ENCODE measurements at regions not wholly inside any gene's neighbourhood (a gene's known extent, or its start where the extent isn't known, plus 50 kb on each side); places are given as distances from the start of the nearest gene placed in this dataset.

- TF ChIP-seq, protein P1, sequence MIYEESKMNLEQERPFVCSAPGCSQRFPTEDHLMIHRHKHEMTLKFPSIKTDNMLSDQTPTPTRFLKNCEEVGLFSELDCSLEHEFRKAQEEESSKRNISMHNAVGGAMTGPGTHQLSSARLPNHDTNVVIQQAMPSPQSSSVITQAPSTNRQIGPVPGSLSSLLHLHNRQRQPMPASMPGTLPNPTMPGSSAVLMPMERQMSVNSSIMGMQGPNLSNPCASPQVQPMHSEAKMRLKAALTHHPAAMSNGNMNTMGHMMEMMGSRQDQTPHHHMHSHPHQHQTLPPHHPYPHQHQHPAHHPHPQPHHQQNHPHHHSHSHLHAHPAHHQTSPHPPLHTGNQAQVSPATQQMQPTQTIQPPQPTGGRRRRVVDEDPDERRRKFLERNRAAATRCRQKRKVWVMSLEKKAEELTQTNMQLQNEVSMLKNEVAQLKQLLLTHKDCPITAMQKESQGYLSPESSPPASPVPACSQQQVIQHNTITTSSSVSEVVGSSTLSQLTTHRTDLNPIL (CRISPR knock-in tag; IDR thresholded peaks at IDR 0.05; ENCODE audit: low read depth), result no peak
- TF ChIP-seq ARNTL (CRISPR knock-in tag; IDR thresholded peaks at IDR 0.05; ENCODE audit: borderline replicate concordance, low read depth) (no peak), TCF4 (CRISPR knock-in tag; IDR thresholded peaks at IDR 0.05; ENCODE audit: borderline replicate concordance) (no peak), OSR1 (CRISPR knock-in tag; IDR thresholded peaks at IDR 0.05) (no peak), ZFP30 (CRISPR knock-in tag; IDR thresholded peaks at IDR 0.05) (no peak), TOX (CRISPR knock-in tag; IDR thresholded peaks at IDR 0.05; ENCODE audit: borderline replicate concordance) (no peak), TSHZ2 (CRISPR knock-in tag; IDR thresholded peaks at IDR 0.05) (no peak)
- TF ChIP-seq, protein P2, sequence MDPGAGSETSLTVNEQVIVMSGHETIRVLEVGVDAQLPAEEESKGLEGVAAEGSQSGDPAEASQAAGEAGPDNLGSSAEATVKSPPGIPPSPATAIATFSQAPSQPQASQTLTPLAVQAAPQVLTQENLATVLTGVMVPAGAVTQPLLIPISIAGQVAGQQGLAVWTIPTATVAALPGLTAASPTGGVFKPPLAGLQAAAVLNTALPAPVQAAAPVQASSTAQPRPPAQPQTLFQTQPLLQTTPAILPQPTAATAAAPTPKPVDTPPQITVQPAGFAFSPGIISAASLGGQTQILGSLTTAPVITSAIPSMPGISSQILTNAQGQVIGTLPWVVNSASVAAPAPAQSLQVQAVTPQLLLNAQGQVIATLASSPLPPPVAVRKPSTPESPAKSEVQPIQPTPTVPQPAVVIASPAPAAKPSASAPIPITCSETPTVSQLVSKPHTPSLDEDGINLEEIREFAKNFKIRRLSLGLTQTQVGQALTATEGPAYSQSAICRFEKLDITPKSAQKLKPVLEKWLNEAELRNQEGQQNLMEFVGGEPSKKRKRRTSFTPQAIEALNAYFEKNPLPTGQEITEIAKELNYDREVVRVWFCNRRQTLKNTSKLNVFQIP (CRISPR knock-in tag; IDR thresholded peaks at IDR 0.05; ENCODE audit: borderline replicate concordance, low read depth), result no peak
- ATAC-seq, result no peak
Observed at GRCh38 chr16:75942351-75942750, 216.1 kb upstream of the CPHXL start.

- no peak for ATAC-seq
Observed at GRCh38 chr16:75942936-75943335, 216.6 kb upstream of the CPHXL start.

More at GRCh38 chr16:75942936-75943335, 216.6 kb upstream of the CPHXL start:
- TF ChIP-seq ZFP30 (CRISPR knock-in tag; IDR thresholded peaks at IDR 0.05) (no peak), ESRRG (CRISPR knock-in tag; IDR thresholded peaks at IDR 0.05) (no peak), TCF4 (CRISPR knock-in tag; IDR thresholded peaks at IDR 0.05; ENCODE audit: borderline replicate concordance) (no peak), BACH2 (CRISPR knock-in tag; IDR thresholded peaks at IDR 0.05; ENCODE audit: borderline replicate concordance) (no peak), SNAI2 (CRISPR knock-in tag; IDR thresholded peaks at IDR 0.05) (no peak), ZNF70 (CRISPR knock-in tag; IDR thresholded peaks at IDR 0.05) (no peak), ZC3H10 (CRISPR knock-in tag; IDR thresholded peaks at IDR 0.05) (no peak), ARNTL (CRISPR knock-in tag; IDR thresholded peaks at IDR 0.05; ENCODE audit: borderline replicate concordance, low read depth) (no peak), ZNF565 (CRISPR knock-in tag; conservative IDR thresholded peaks at IDR 0.05; ENCODE audit: low read depth) (no peak), CSRNP3 (CRISPR knock-in tag; IDR thresholded peaks at IDR 0.05) (no peak), TOX (CRISPR knock-in tag; IDR thresholded peaks at IDR 0.05; ENCODE audit: borderline replicate concordance) (no peak), PPARA (CRISPR knock-in tag; IDR thresholded peaks at IDR 0.05; ENCODE audit: borderline replicate concordance) (no peak), OSR1 (CRISPR knock-in tag; IDR thresholded peaks at IDR 0.05) (no peak), TSHZ2 (CRISPR knock-in tag; IDR thresholded peaks at IDR 0.05) (no peak), RARB (CRISPR knock-in tag; IDR thresholded peaks at IDR 0.05) (no peak)
- TF ChIP-seq, protein P2 (CRISPR knock-in tag; IDR thresholded peaks at IDR 0.05; ENCODE audit: borderline replicate concordance, low read depth), result no peak
- TF ChIP-seq, protein P1 (CRISPR knock-in tag; IDR thresholded peaks at IDR 0.05; ENCODE audit: low read depth), result no peak
- TF ChIP-seq, protein P3, sequence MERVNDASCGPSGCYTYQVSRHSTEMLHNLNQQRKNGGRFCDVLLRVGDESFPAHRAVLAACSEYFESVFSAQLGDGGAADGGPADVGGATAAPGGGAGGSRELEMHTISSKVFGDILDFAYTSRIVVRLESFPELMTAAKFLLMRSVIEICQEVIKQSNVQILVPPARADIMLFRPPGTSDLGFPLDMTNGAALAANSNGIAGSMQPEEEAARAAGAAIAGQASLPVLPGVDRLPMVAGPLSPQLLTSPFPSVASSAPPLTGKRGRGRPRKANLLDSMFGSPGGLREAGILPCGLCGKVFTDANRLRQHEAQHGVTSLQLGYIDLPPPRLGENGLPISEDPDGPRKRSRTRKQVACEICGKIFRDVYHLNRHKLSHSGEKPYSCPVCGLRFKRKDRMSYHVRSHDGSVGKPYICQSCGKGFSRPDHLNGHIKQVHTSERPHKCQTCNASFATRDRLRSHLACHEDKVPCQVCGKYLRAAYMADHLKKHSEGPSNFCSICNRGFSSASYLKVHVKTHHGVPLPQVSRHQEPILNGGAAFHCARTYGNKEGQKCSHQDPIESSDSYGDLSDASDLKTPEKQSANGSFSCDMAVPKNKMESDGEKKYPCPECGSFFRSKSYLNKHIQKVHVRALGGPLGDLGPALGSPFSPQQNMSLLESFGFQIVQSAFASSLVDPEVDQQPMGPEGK (CRISPR knock-in tag; IDR thresholded peaks at IDR 0.05; ENCODE audit: borderline replicate concordance), result no peak
